Lower lobe of right lung (tissue), 2 donors: ENCODE measurements at regions not wholly inside any gene's neighbourhood (a gene's known extent, or its start where the extent isn't known, plus 50 kb on each side); places are given as distances from the start of the nearest gene placed in this dataset.

Source experiments
- ATAC-seq, 2 donors: fragments of 200-7000 bp; cut with Tn5 transposase; one replicate each; pipeline ENCODE4 v1.9.1; 2020 to 2022; ENCODE audit warnings: mild to moderate bottlenecking in 2 of 2, moderate library complexity in 2 of 2
- DNase-seq: peaks from one replicate; pipeline ENCODE4 v3.0.0-alpha.2; 2020
- H3K27ac ChIP-seq: fragments of 200-600 bp; one replicate; pipeline ENCODE4 v1.8.0; 2022
- H3K27me3 ChIP-seq: fragments of 200-600 bp; one replicate; pipeline ENCODE4 v1.8.0; 2022; ENCODE audit warnings: low read depth
- H3K36me3 ChIP-seq: fragments of 200-600 bp; one replicate; pipeline ENCODE4 v1.8.0; 2022; ENCODE audit warnings: mild to moderate bottlenecking
- H3K4me1 ChIP-seq: fragments of 200-600 bp; one replicate; pipeline ENCODE4 v1.8.0; 2022
- H3K4me3 ChIP-seq: fragments of 200-600 bp; one replicate; pipeline ENCODE4 v1.8.0; 2022; ENCODE audit warnings: mild to moderate bottlenecking
- H3K9me3 ChIP-seq: fragments of 200-600 bp; one replicate; pipeline ENCODE4 v1.8.0; 2022
- CTCF ChIP-seq: fragments of 200-600 bp; IDR thresholded peaks from one replicate; pipeline ENCODE4 v1.8.0; 2022; ENCODE audit warnings: antibody characterized with exemption, mild to moderate bottlenecking
- intact Hi-C: fragments of 100-400 bp; cut with DNase I; formaldehyde crosslinking; loops from one replicate; pipeline ENCODE4 v1.11.0; 2022
- donor health status: DM: no; HTN: yes; CAD: no; lungs with severe emphysema.

GRCh38 chr6:44511126-44511525 is 123.6 kb downstream of the CDC5L start:
- Histone ChIP-seq H3K9me3 (no peaks in the 10 kb centered on the region), H3K4me3 (no peak overlapping the region), H3K4me1 (no peaks in the 10 kb centered on the region), H3K36me3 (no peaks in the 10 kb centered on the region), H3K27ac (no peak overlapping the region), H3K27me3 (no peaks in the 10 kb centered on the region)
- ATAC-seq: no peak
- intact Hi-C loops: no loop called here
- no peak for DNase-seq
- no peak for TF ChIP-seq CTCF

GRCh38 chr6:44512868-44513741 is 125.6 kb downstream of the CDC5L start:
- no peak overlapping the region for H3K27ac ChIP-seq
- no peak for DNase-seq

GRCh38 chr6:44514085-44514484 is 126.6 kb downstream of the CDC5L start:
- ATAC-seq (no peak), DNase-seq (no peak)
- no peaks in the 10 kb centered on the region for H3K4me1 ChIP-seq
- H3K27ac ChIP-seq: no peak overlapping the region
- peaks cover 9% of the 10 kb centered on the region for H3K9me3 ChIP-seq
- H3K27me3 ChIP-seq: no peaks in the 10 kb centered on the region
- no peak for TF ChIP-seq CTCF
- no peaks in the 10 kb centered on the region for H3K36me3 ChIP-seq
- no peak overlapping the region for H3K4me3 ChIP-seq
- intact Hi-C loops: no loop called here

More at GRCh38 chr6:44512868-44513741, 125.6 kb downstream of the CDC5L start:
- H3K9me3 ChIP-seq: peaks cover 1% of the 10 kb centered on the region
- no peaks in the 10 kb centered on the region for H3K36me3 ChIP-seq
- H3K27me3 ChIP-seq: no peaks in the 10 kb centered on the region
- H3K4me3 ChIP-seq: no peak overlapping the region
- no peaks in the 10 kb centered on the region for H3K4me1 ChIP-seq
- no peak for TF ChIP-seq CTCF
- intact Hi-C loops: no loop called here
- ATAC-seq: peak in 1 of 2 donors; percentile 45

- no peak for TF ChIP-seq CTCF
- Histone ChIP-seq H3K27ac (no peak overlapping the region), H3K4me1 (no peaks in the 10 kb centered on the region), H3K27me3 (no peaks in the 10 kb centered on the region), H3K36me3 (no peaks in the 10 kb centered on the region), H3K4me3 (no peak overlapping the region), H3K9me3 (peaks cover 9% of the 10 kb centered on the region)
- intact Hi-C loops: no loop called here
- ATAC-seq (no peak), DNase-seq (no peak)
Observed at GRCh38 chr6:44514576-44515193, 127.2 kb downstream of the CDC5L start.

GRCh38 chr6:44522871-44523270 is 135.4 kb downstream of the CDC5L start:
- Histone ChIP-seq H3K36me3 (no peaks in the 10 kb centered on the region), H3K9me3 (peaks cover 9% of the 10 kb centered on the region), H3K4me1 (no peaks in the 10 kb centered on the region), H3K27ac (no peak overlapping the region), H3K27me3 (peaks cover 4% of the 10 kb centered on the region), H3K4me3 (no peak overlapping the region)
- intact Hi-C loops: no loop called here
- ATAC-seq (no peak), DNase-seq (no peak)
- TF ChIP-seq CTCF: no peak
